ENCODE measurements at regions not wholly inside any gene's neighbourhood (a gene's known extent, or its start where the extent isn't known, plus 50 kb on each side); places are given as distances from the start of the nearest gene placed in this dataset.
"Not testable (repeated sequence)": the region's sequence is repeated elsewhere in the genome, so short reads cannot be mapped to it uniquely, and the experiment has no call there.

GRCh38 chr3:165954171-165954570, 116.9 kb upstream of the BCHE start:
- intact Hi-C loops (cut with DNase I), result no loop called here
- H3K27me3 ChIP-seq, result no peaks in the 10 kb centered on the region
- no peak overlapping the region for H3K4me3 ChIP-seq
- no peak overlapping the region for H3K27ac ChIP-seq (replicated peaks in 1 of 4)
- no peaks in the 10 kb centered on the region for H3K4me1 ChIP-seq
- no peak for DNase-seq (ENCODE audit: extremely low spot score)
- H3K9me3 ChIP-seq, result no peaks in the 10 kb centered on the region
- H3K36me3 ChIP-seq, result no peaks in the 10 kb centered on the region
- WGBS, result 89% methylated on average over 2 of the region's 2 CpGs
- TF ChIP-seq POLR2A (IDR thresholded peaks at IDR 0.05; ENCODE audit: low read depth), result no peak
- no peak for TF ChIP-seq CTCF (IDR thresholded peaks at IDR 0.05)
- no peak for TF ChIP-seq EP300 (IDR thresholded peaks at IDR 0.05)
- no peak for TF ChIP-seq POLR2AphosphoS5 (IDR thresholded peaks at IDR 0.05)

GRCh38 chr3:165946360-165946759, 109.1 kb upstream of the BCHE start:
- Histone ChIP-seq H3K9me3 (no peaks in the 10 kb centered on the region), H3K36me3 (no peaks in the 10 kb centered on the region), H3K27me3 (no peaks in the 10 kb centered on the region), H3K27ac (replicated peaks in 1 of 4) (no peak overlapping the region), H3K4me3 (no peak overlapping the region), H3K4me1 (no peaks in the 10 kb centered on the region)
- DNase-seq (ENCODE audit: extremely low spot score), result no peak
- intact Hi-C loops (cut with DNase I), result no loop called here
- TF ChIP-seq CTCF (IDR thresholded peaks at IDR 0.05), result no peak
- no peak for TF ChIP-seq POLR2A (IDR thresholded peaks at IDR 0.05; ENCODE audit: low read depth)

- H3K4me3 ChIP-seq, result no peak overlapping the region
- TF ChIP-seq POLR2AphosphoS5 (IDR thresholded peaks at IDR 0.05) (no peak), CTCF (IDR thresholded peaks at IDR 0.05) (no peak), POLR2A (IDR thresholded peaks at IDR 0.05; ENCODE audit: low read depth) (no peak), EP300 (IDR thresholded peaks at IDR 0.05) (no peak)
- WGBS, result 85% methylated on average over 1 of the region's 1 CpG
Measured at GRCh38 chr3:165938986-165939540, 101.8 kb upstream of the BCHE start.

GRCh38 chr3:165936081-165936480, 98.9 kb upstream of the BCHE start:
- WGBS, result 95% methylated on average over 1 of the region's 1 CpG
- H3K27me3 ChIP-seq; H3K27ac ChIP-seq (replicated peaks in 1 of 4); H3K4me1 ChIP-seq; H3K9me3 ChIP-seq; H3K4me3 ChIP-seq; intact Hi-C loops (cut with DNase I); DNase-seq (ENCODE audit: extremely low spot score); H3K36me3 ChIP-seq: not testable (repeated sequence)

More at GRCh38 chr3:165938986-165939540, 101.8 kb upstream of the BCHE start:
- intact Hi-C loops (cut with DNase I), result no loop called here
- Histone ChIP-seq H3K4me1 (no peaks in the 10 kb centered on the region), H3K27me3 (no peaks in the 10 kb centered on the region), H3K36me3 (no peaks in the 10 kb centered on the region), H3K27ac (replicated peaks in 1 of 4) (no peak overlapping the region), H3K9me3 (peaks cover 0 to 4% (median 0%) of the 10 kb centered on the region in 4 donors)
- DNase-seq (ENCODE audit: extremely low spot score), result no peak

GRCh38 chr3:165924301-165924791, 87.1 kb upstream of the BCHE start:
- not testable (repeated sequence) for H3K27ac ChIP-seq (replicated peaks in 1 of 4); DNase-seq (ENCODE audit: extremely low spot score)

GRCh38 chr3:165920984-165921383, 83.8 kb upstream of the BCHE start:
- Histone ChIP-seq H3K27me3 (no peaks in the 10 kb centered on the region), H3K4me3 (no peak overlapping the region), H3K4me1 (no peaks in the 10 kb centered on the region), H3K36me3 (no peaks in the 10 kb centered on the region), H3K27ac (replicated peaks in 1 of 4) (no peak overlapping the region), H3K9me3 (no peaks in the 10 kb centered on the region)
- DNase-seq (ENCODE audit: extremely low spot score), result no peak
- intact Hi-C loops (cut with DNase I), result no loop called here
- WGBS, result 72% methylated on average over 5 of the region's 5 CpGs
- TF ChIP-seq POLR2AphosphoS5 (IDR thresholded peaks at IDR 0.05), result no peak
- TF ChIP-seq POLR2A (IDR thresholded peaks at IDR 0.05; ENCODE audit: low read depth), result no peak
- TF ChIP-seq CTCF (IDR thresholded peaks at IDR 0.05), result no peak
- TF ChIP-seq EP300 (IDR thresholded peaks at IDR 0.05), result no peak

More at GRCh38 chr3:165924301-165924791, 87.1 kb upstream of the BCHE start:
- H3K27me3 ChIP-seq; H3K36me3 ChIP-seq; intact Hi-C loops (cut with DNase I); H3K4me3 ChIP-seq; H3K4me1 ChIP-seq; H3K9me3 ChIP-seq: not testable (repeated sequence)
- WGBS, result 92% methylated on average over 17 of the region's 29 CpGs

Measured in esophagus muscularis mucosa (tissue), 4 donors.